ENCODE measurements at regions not wholly inside any gene's neighbourhood (a gene's known extent, or its start where the extent isn't known, plus 50 kb on each side); places are given as distances from the start of the nearest gene placed in this dataset.
A peak's percentile ranks its signal among the peaks of the same experiment; 100 is the strongest.

DNA sequence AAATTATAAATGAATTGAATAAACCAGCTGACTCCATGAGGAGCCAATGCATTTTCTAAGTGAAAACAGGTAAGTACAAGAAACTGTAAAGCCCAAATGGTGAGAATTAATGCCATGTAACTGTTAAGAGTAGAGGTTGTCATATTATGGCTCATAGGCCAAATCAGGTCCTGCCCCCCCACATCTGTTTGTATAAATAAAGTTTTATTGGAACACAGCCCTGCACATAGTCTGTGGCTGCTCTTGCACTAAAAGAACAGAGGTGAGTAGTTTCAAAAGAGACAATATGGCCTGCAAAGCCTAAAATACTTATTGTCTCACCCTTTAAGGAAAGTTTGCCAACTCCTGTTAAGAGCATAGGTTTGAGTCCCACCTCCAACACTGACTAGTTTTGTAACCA lies 140.5 kb upstream of the SRRM4 start:
- DNase-seq (ENCODE audit: low read depth): no peak
- H3K4me3 ChIP-seq (ENCODE audit: low read depth, low read length): no peak overlapping the region
- TF ChIP-seq CTCF (IDR thresholded peaks at IDR 0.05; ENCODE audit: control insufficient read depth, extremely low read depth, insufficient read depth): no peak

DNA sequence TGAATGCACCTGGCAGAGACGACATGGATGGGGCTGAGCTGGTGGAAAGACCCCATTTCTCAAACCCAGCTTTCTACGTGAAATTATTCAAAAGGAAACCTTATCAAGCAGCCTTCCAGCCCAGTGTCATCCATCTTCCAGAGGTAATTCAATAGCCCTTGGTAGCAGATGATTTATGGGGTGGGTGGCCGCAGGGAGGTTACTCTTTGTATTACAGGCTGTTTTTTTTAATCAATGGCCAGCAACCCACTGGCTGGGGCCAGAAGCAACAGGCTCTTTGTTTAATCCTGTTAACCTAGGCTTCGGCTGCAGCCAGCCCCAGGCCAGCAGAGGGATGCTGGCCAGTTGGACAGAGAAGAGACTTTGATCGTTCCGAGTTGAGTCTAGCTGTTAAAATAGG lies 139.8 kb upstream of the SRRM4 start:
- no peak for TF ChIP-seq CTCF (IDR thresholded peaks at IDR 0.05; ENCODE audit: control insufficient read depth, extremely low read depth, insufficient read depth)
- H3K4me3 ChIP-seq (ENCODE audit: low read depth, low read length): no peak overlapping the region
- DNase-seq (ENCODE audit: low read depth): no peak

GRCh38 chr12:118842866-118843265 lies 138.5 kb upstream of the SRRM4 start:
- no peak for TF ChIP-seq CTCF (IDR thresholded peaks at IDR 0.05; ENCODE audit: control insufficient read depth, extremely low read depth, insufficient read depth)
- H3K4me3 ChIP-seq (ENCODE audit: low read depth, low read length): no peak overlapping the region
- DNase-seq (ENCODE audit: low read depth): no peak

GRCh38 chr12:118846416-118846815 lies 134.9 kb upstream of the SRRM4 start:
- TF ChIP-seq CTCF (IDR thresholded peaks at IDR 0.05; ENCODE audit: control insufficient read depth, extremely low read depth, insufficient read depth): no peak
- peak; percentile 34 for DNase-seq (ENCODE audit: low read depth)
- H3K4me3 ChIP-seq (ENCODE audit: low read depth, low read length): no peak overlapping the region

- peak; percentile 70 for TF ChIP-seq CTCF (IDR thresholded peaks at IDR 0.05; ENCODE audit: control insufficient read depth, extremely low read depth, insufficient read depth)
- DNase-seq (ENCODE audit: low read depth): no peak
- H3K4me3 ChIP-seq (ENCODE audit: low read depth, low read length): no peak overlapping the region
Measured at GRCh38 chr12:118850244-118850825, 131.0 kb upstream of the SRRM4 start.

- no peak for TF ChIP-seq CTCF (IDR thresholded peaks at IDR 0.05; ENCODE audit: control insufficient read depth, extremely low read depth, insufficient read depth)
Measured at GRCh38 chr12:118851891-118852290, 129.4 kb upstream of the SRRM4 start.

DNA sequence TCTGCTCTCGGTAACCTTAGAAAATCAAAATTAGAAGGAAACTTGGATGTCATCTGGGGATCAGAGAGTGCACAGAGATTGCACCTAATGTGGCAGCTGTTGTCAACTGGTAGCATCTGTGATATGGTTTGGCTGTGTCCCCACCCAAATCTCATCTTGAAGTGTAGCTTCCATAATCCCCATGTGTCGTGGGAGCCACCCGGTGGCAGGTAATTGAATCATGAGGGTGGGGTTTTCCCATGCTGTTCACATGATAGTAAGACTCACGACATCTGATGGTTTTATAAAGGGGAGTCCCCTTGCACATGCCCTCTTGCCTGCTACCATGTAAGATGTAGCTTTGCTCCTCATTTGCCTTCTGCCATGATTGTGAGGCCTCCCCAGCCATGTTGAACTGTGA lies 127.7 kb upstream of the SRRM4 start:
- no peak for DNase-seq (ENCODE audit: low read depth)
- TF ChIP-seq CTCF (IDR thresholded peaks at IDR 0.05; ENCODE audit: control insufficient read depth, extremely low read depth, insufficient read depth): peak; percentile 29
- H3K4me3 ChIP-seq (ENCODE audit: low read depth, low read length): no peak overlapping the region

More at GRCh38 chr12:118851891-118852290, 129.4 kb upstream of the SRRM4 start:
- no peak for DNase-seq (ENCODE audit: low read depth)
- H3K4me3 ChIP-seq (ENCODE audit: low read depth, low read length): no peak overlapping the region
